ENCODE measurements at regions not wholly inside any gene's neighbourhood (a gene's known extent, or its start where the extent isn't known, plus 50 kb on each side); places are given as distances from the start of the nearest gene placed in this dataset.
A peak's percentile ranks its signal among the peaks of the same experiment; 100 is the strongest.
"Not testable (repeated sequence)": the region's sequence is repeated elsewhere in the genome, so short reads cannot be mapped to it uniquely, and the experiment has no call there.

- in situ Hi-C loops (cut with HindIII; ENCODE audit: low pct_unique_long_range_greater_than_20kb, low sequenced_read_pairs) = no loop called here
- no peak for DNase-seq (ENCODE audit: low read depth, low spot score)
Measured at GRCh38 chr4:19256823-19257222, 994.9 kb upstream of the SLIT2 start.

GRCh38 chr4:19254486-19254885, 997.2 kb upstream of the SLIT2 start:
- no peak for DNase-seq (ENCODE audit: low read depth, low spot score)
- in situ Hi-C loops (cut with HindIII; ENCODE audit: low pct_unique_long_range_greater_than_20kb, low sequenced_read_pairs) = no loop called here

GRCh38 chr4:19248023-19248422, 1003.7 kb upstream of the SLIT2 start:
- in situ Hi-C loops (cut with HindIII; ENCODE audit: low pct_unique_long_range_greater_than_20kb, low sequenced_read_pairs) = no loop called here
- no peak for DNase-seq (ENCODE audit: low read depth, low spot score)

- in situ Hi-C loops (cut with HindIII; ENCODE audit: low pct_unique_long_range_greater_than_20kb, low sequenced_read_pairs) = no loop called here
- DNase-seq (ENCODE audit: low read depth, low spot score) = no peak
Measured at GRCh38 chr4:19241895-19242294, 1009.8 kb upstream of the SLIT2 start.

GRCh38 chr4:19239565-19239964, 1012.1 kb upstream of the SLIT2 start:
- no peak for DNase-seq (ENCODE audit: low read depth, low spot score)
- in situ Hi-C loops (cut with HindIII; ENCODE audit: low pct_unique_long_range_greater_than_20kb, low sequenced_read_pairs) = no loop called here

- in situ Hi-C loops (cut with HindIII; ENCODE audit: low pct_unique_long_range_greater_than_20kb, low sequenced_read_pairs) = no loop called here
- DNase-seq (ENCODE audit: low read depth, low spot score) = no peak
Measured at GRCh38 chr4:19236473-19236872, 1015.2 kb upstream of the SLIT2 start.

DNA sequence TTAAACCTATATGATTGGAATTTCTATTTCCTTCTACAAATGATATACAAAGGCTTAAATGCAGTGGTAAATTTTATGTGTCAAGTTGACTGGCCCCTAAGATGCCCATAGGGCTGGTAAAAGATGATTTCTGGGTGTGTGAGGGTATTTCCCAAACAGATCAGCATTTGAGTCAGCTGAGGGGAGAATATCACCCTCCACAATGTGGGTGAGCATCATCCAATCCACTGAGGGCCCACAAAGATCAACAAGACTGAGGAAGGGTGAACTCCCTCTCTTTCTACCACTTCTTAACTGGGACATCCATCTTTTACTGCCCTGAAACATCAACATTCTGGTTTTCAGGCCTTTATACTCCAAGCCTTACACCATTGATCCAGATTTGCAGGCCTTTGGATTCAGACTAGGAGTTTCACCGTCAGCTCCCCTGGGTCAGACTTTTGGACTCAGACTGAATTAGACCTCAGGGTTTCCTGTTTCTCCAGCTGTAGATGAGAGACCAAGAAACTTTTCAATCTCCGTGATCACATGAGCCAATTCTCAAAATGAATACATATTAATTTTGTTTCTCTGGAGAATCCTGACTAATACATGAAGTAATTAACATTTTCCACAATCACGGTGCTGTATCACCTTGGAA, 1020.7 kb upstream of the SLIT2 start:
- in situ Hi-C loops (cut with HindIII; ENCODE audit: low pct_unique_long_range_greater_than_20kb, low sequenced_read_pairs) = no loop called here
- DNase-seq (ENCODE audit: low read depth, low spot score) = no peak

DNA sequence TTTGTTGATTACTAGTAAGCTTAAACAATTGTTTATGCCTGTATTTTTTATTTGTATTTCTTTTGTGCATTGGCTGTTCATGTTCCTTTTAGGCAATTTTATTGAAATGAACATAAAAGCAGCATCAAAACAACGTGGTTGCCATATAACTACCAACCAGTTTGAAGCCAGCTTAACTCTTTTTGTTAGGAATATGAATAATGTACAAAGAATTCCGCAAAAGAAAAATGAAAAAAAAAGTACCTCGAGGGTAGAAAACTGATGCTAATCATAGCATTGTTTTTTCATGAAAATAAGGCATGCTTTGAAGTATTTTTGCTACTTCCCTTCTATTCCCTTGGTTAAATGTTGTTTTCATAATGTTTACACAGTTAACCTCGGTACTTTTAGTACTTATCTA, 1024.0 kb upstream of the SLIT2 start:
- no peak for DNase-seq (ENCODE audit: low read depth, low spot score)
- in situ Hi-C loops (cut with HindIII; ENCODE audit: low pct_unique_long_range_greater_than_20kb, low sequenced_read_pairs) = no loop called here

GRCh38 chr4:19224820-19225219, 1026.9 kb upstream of the SLIT2 start:
- peak; percentile 48 for DNase-seq (ENCODE audit: low read depth, low spot score)
- in situ Hi-C loops (cut with HindIII; ENCODE audit: low pct_unique_long_range_greater_than_20kb, low sequenced_read_pairs) = no loop called here

- DNase-seq (ENCODE audit: low read depth, low spot score) = no peak
- in situ Hi-C loops (cut with HindIII; ENCODE audit: low pct_unique_long_range_greater_than_20kb, low sequenced_read_pairs) = no loop called here
Measured at GRCh38 chr4:19216476-19216875, 1035.2 kb upstream of the SLIT2 start.

DNA sequence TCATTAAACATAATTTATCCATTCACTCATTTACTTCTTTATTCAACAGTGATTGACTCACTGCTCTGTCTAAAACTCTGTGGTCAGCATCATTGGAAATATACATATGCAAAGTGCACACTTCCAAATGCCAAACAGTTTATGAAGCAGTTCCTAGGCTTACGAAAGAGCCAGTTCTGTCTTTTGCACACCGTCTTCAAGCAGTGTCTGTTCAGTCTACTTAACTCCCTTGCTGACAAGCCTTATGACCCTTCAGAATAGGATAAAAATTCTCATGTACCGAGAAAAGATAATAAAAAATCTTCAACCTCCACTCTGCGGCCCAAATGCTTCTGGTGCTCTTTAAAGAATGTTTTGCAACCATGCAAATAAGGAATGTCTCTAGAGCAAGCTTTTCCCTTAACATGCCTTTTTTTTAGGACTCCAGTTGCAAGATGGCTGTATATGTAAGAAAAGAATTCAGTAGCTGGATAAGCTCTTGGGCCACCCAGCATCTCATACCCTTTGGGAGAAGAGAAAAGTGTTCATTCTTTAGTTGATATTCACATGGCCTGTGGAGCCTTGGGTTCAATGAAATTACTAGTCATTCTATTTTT, 1037.0 kb upstream of the SLIT2 start:
- in situ Hi-C loops (cut with HindIII; ENCODE audit: low pct_unique_long_range_greater_than_20kb, low sequenced_read_pairs) = no loop called here
- DNase-seq (ENCODE audit: low read depth, low spot score) = no peak

DNA sequence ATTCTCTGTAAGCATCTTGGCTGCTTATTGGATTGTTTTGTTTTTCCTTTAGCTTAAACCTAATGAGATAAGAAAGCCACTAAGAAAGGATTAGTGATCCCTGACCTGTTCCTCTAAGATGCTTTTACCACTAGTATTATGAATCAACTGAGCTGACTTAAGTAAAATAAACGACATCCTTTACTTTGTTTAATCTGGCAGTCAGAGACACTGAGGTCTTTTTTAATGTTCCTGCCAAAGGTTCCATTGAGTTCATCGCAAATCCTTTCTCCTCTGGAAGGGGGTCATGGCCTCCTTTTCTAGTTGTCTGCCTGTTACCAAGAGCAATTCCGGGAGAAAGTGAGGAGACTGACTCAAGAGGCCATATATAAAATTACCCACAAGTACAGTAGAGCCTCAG, 1038.3 kb upstream of the SLIT2 start:
- in situ Hi-C loops (cut with HindIII; ENCODE audit: low pct_unique_long_range_greater_than_20kb, low sequenced_read_pairs) = no loop called here
- no peak for DNase-seq (ENCODE audit: low read depth, low spot score)

- in situ Hi-C loops (cut with HindIII; ENCODE audit: low pct_unique_long_range_greater_than_20kb, low sequenced_read_pairs) = no loop called here
Measured at GRCh38 chr4:19205853-19206252, 1045.9 kb upstream of the SLIT2 start.

GRCh38 chr4:19197838-19198237, 1053.9 kb upstream of the SLIT2 start:
- DNase-seq (ENCODE audit: low read depth, low spot score); in situ Hi-C loops (cut with HindIII; ENCODE audit: low pct_unique_long_range_greater_than_20kb, low sequenced_read_pairs): not testable (repeated sequence)

More at GRCh38 chr4:19205853-19206252, 1045.9 kb upstream of the SLIT2 start:
- no peak for DNase-seq (ENCODE audit: low read depth, low spot score)

- in situ Hi-C loops (cut with HindIII; ENCODE audit: low pct_unique_long_range_greater_than_20kb, low sequenced_read_pairs) = no loop called here
- DNase-seq (ENCODE audit: low read depth, low spot score) = no peak
Measured at GRCh38 chr4:19195696-19196095, 1056.0 kb upstream of the SLIT2 start.

DNA sequence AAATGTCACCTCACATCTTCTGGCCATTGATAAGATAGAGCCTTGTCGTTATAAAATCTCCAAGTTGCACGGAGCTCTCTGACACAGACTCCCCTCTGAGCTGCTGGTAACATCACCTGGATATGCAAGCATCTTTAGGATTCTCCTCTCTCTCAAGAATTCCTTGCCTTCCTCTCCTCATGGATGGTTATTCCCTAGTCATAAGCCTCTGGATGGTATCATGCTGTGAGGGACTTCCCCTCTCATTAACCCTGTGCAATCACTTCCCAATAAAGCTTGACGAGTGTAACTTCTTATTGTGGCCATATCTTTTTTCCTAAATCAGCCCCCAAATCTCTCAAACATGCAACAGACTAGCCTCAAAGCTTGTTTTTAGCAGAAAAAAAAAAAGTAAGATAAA, 1057.0 kb upstream of the SLIT2 start:
- in situ Hi-C loops (cut with HindIII; ENCODE audit: low pct_unique_long_range_greater_than_20kb, low sequenced_read_pairs) = no loop called here
- no peak for DNase-seq (ENCODE audit: low read depth, low spot score)

- in situ Hi-C loops (cut with HindIII; ENCODE audit: low pct_unique_long_range_greater_than_20kb, low sequenced_read_pairs) = no loop called here
Measured at GRCh38 chr4:19193274-19193981, 1058.3 kb upstream of the SLIT2 start.

DNA sequence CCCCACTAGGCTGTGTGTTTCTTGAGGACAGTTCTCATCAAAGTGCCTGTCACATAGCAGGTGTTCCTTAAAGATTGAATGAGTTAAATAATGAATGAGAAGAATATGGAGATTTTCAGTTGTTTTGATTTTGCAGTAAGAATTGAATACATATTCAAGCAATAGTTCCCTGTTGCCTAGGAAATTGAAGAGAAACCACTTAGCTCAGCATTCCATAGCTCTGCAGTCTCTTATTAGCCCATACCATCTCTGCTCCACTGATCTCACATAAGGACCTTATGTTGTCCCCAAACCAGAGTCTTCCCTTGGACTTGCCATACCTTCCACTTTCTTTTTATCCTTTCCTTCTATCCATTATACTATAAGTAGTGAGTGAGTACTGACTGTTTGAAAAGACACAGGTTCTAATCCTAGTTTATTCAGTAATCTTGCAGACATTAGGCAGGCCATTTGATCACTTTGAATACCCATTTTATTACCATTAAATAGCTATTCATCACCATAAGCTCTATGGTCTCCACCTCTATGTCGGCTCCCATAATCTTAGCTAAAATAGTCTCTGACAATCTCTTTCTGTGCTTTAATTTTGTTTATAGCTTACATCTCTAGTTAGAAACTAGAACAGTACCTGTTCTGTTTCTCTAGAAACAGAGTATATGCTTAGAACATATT, 1059.6 kb upstream of the SLIT2 start:
- no peak for DNase-seq (ENCODE audit: low read depth, low spot score)
- in situ Hi-C loops (cut with HindIII; ENCODE audit: low pct_unique_long_range_greater_than_20kb, low sequenced_read_pairs) = no loop called here

More at GRCh38 chr4:19193274-19193981, 1058.3 kb upstream of the SLIT2 start:
- DNase-seq (ENCODE audit: low read depth, low spot score) = no peak

Data from SK-MEL-5 (cell line).